CD8-positive, alpha-beta memory T cell (primary cell): ENCODE measurements at regions not wholly inside any gene's neighbourhood (a gene's known extent, or its start where the extent isn't known, plus 50 kb on each side); places are given as distances from the start of the nearest gene placed in this dataset.
"Not testable (repeated sequence)": the region's sequence is repeated elsewhere in the genome, so short reads cannot be mapped to it uniquely, and the experiment has no call there.

Source experiments
- CTCF ChIA-PET: fragments of 350-600 bp; sonication (Branson Sonifier 250); formaldehyde crosslinking; loops from one replicate; lab custom pipeline; 2021; ENCODE audit warnings: antibody characterized with exemption; lab: Charles Lee
- POLR2A ChIA-PET: fragments of 350-600 bp; sonication (Branson Sonifier 250); formaldehyde crosslinking; loops from one replicate; lab custom pipeline; 2021; ENCODE audit warnings: antibody characterized with exemption; lab: Charles Lee
- DNase-seq, 5 donors: peaks; one replicate each; pipeline versions ENCODE4 v3.0.0 to v3.0.0-alpha.2; 2020 to 2022; ENCODE audit warnings: mixed read lengths in 1 of 5
- H3K27ac ChIP-seq: one replicate; pipeline ENCODE4 v1.7.0; 2013; ENCODE audit warnings: low read depth, mild to moderate bottlenecking, low read length, moderate library complexity
- H3K27me3 ChIP-seq: 2 replicates; pipeline ENCODE4 v1.7.0; 2013; ENCODE audit warnings: low read length, mild to moderate bottlenecking; ENCODE audit not compliant: insufficient read depth, poor library complexity, severe bottlenecking
- H3K36me3 ChIP-seq: 2 replicates; pipeline ENCODE4 v1.7.0; 2013; ENCODE audit warnings: mild to moderate bottlenecking, low read length, moderate library complexity; ENCODE audit not compliant: insufficient read depth
- H3K4me1 ChIP-seq: 2 replicates; pipeline ENCODE4 v1.7.0; 2013; ENCODE audit warnings: mild to moderate bottlenecking, low read length, moderate library complexity; ENCODE audit not compliant: insufficient read depth
- H3K4me3 ChIP-seq: 2 replicates; pipeline ENCODE4 v1.7.0; 2013; ENCODE audit warnings: mild to moderate bottlenecking, low read length
- H3K9me3 ChIP-seq: 2 replicates; pipeline ENCODE4 v1.7.0; 2013; ENCODE audit warnings: mild to moderate bottlenecking, low read length
- H3K27ac Mint-ChIP-seq, 8 donors: one replicate each; pipeline ENCODE4 v1.8.0; 2020 to 2021; ENCODE audit warnings: mixed read lengths in 8 of 8, mild to moderate bottlenecking in 6 of 8, inconsistent platforms in 3 of 8, moderate library complexity in 3 of 8
- H3K27me3 Mint-ChIP-seq, 2 donors: one replicate each; pipeline ENCODE4 v1.8.0; 2020 to 2021; ENCODE audit warnings: mixed read lengths in 2 of 2, mild to moderate bottlenecking in 1 of 2, moderate library complexity in 1 of 2
- H3K36me3 Mint-ChIP-seq, 3 donors: one replicate each; pipeline ENCODE4 v1.8.0; 2020 to 2021; ENCODE audit warnings: mixed read lengths in 3 of 3, inconsistent platforms in 1 of 3, mild to moderate bottlenecking in 1 of 3
- H3K4me1 Mint-ChIP-seq, 3 donors: one replicate each; pipeline ENCODE4 v1.8.0; 2020 to 2021; ENCODE audit warnings: mixed read lengths in 3 of 3, inconsistent platforms in 1 of 3, mild to moderate bottlenecking in 1 of 3
- H3K4me3 Mint-ChIP-seq, 7 donors: one replicate each; pipeline ENCODE4 v1.8.0; 2020 to 2021; ENCODE audit warnings: mixed read lengths in 7 of 7, mild to moderate bottlenecking in 6 of 7, moderate library complexity in 4 of 7, inconsistent platforms in 2 of 7
- H3K9me3 Mint-ChIP-seq, 5 donors: one replicate each; pipeline ENCODE4 v1.8.0; 2020 to 2022; ENCODE audit warnings: mixed read lengths in 5 of 5, mild to moderate bottlenecking in 3 of 5, moderate library complexity in 2 of 5, inconsistent platforms in 1 of 5

DNA sequence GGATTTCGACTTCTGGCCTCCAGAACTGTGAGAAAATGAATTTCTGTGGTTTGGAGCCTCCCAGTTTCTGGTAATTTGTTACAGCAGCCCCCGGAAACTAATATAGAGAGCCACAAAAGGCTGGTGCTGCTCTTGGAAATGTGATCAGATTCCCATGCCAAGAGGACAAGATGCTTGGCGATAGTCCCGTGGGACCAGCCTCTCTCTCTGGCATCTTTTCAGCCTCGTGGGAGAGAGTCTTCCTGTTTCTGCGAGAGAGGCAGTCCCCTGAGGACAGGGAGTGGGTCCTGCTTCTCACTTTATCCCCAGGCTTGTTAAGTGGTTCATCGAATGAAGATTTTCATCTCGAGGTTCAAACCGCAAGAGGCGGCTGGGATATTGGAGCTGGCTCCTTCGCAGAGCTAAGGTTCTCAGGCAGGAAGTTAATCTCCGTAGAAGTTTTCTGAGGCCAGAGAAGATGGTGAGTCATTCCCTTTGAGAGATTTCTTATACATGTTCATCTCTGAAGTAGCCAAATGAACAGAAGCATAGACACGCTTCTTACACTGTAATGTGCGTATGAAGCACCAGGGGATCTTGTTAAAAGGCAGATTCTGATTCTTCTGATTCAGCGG is 211.6 kb upstream of the SDK2 start:
- no peak overlapping the region for H3K4me3 ChIP-seq
- no peak overlapping the region for H3K27ac Mint-ChIP-seq
- H3K4me1 Mint-ChIP-seq = peaks cover 0 to 5% (median 2%) of the 10 kb centered on the region in 3 donors
- no peak overlapping the region for H3K27ac ChIP-seq
- POLR2A ChIA-PET = no interaction called here
- CTCF ChIA-PET = no interaction called here
- no peaks in the 10 kb centered on the region for H3K27me3 ChIP-seq
- H3K36me3 Mint-ChIP-seq = no peaks in the 10 kb centered on the region
- H3K4me1 ChIP-seq = no peaks in the 10 kb centered on the region
- peaks cover 14 to 24% of the 10 kb centered on the region in 2 donors for H3K27me3 Mint-ChIP-seq
- no peaks in the 10 kb centered on the region for H3K36me3 ChIP-seq
- no peak overlapping the region for H3K4me3 Mint-ChIP-seq
- DNase-seq = no peak
- no peaks in the 10 kb centered on the region for H3K9me3 ChIP-seq
- peaks cover 0 to 2% (median 0%) of the 10 kb centered on the region in 5 donors for H3K9me3 Mint-ChIP-seq

DNA sequence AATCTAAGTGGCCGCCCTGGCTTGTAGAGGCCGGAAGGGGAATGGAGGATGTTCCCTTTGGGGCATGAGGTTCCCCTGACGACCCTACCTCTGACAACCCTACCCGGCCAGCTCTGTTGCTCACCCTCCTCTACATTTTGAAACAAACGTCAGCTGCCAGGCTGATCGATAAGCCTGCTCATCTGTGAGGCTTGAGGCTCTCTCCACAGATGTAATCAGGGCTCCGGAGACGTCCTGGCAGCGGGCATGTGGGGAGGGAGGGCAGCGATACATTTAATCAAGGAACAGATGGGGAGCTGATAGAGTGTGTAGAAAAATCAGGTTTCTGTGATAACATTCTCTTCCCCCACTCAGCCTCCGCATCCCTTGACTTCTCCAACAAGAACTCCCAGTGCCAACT is 212.3 kb upstream of the SDK2 start:
- Histone ChIP-seq H3K36me3 (no peaks in the 10 kb centered on the region), H3K27ac (no peak overlapping the region), H3K27me3 (no peaks in the 10 kb centered on the region), H3K9me3 (no peaks in the 10 kb centered on the region), H3K4me3 (no peak overlapping the region), H3K4me1 (no peaks in the 10 kb centered on the region)
- H3K4me3 Mint-ChIP-seq = no peak overlapping the region
- peaks cover 0 to under 1% (median 0%) of the 10 kb centered on the region in 3 donors for H3K4me1 Mint-ChIP-seq
- no peak for DNase-seq
- H3K27ac Mint-ChIP-seq = no peak overlapping the region
- POLR2A ChIA-PET = no interaction called here
- CTCF ChIA-PET = no interaction called here
- peaks cover 0 to 2% (median 0%) of the 10 kb centered on the region in 5 donors for H3K9me3 Mint-ChIP-seq
- peaks cover 14 to 24% of the 10 kb centered on the region in 2 donors for H3K27me3 Mint-ChIP-seq
- no peaks in the 10 kb centered on the region for H3K36me3 Mint-ChIP-seq

DNA sequence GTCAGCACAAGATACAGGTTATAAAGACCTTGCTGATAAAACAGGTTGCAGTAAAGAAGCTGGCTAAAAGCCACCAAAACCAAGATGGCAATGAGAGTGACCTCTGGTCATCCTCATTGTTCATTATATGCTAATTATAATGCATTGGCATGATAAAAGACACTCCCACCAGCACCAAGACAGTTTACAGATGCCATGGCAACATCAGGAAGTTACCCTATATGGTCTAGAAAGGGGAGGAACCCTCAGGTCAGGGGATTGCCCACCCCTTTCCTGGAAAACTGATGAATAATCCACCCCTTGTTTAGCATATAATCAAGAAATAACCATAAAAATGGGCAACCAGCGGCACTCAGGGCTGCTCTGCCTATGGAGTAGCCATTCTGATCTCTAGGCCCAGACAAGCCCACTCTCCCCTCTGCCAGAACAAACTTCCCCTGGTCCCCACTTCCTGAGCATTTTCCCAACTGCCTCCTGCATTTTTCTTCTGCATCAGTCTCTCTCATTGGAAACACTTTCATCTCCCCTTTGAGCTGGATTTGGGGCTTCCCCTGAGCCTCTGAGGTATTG is 215.3 kb upstream of the SDK2 start:
- H3K4me1 Mint-ChIP-seq, H3K9me3 ChIP-seq, H3K4me1 ChIP-seq, H3K36me3 Mint-ChIP-seq, DNase-seq, H3K27ac ChIP-seq, H3K36me3 ChIP-seq, H3K27ac Mint-ChIP-seq, H3K9me3 Mint-ChIP-seq, CTCF ChIA-PET, POLR2A ChIA-PET, H3K4me3 Mint-ChIP-seq, H3K27me3 ChIP-seq, H3K4me3 ChIP-seq: not testable (repeated sequence)
- H3K27me3 Mint-ChIP-seq = peaks cover 7 to 13% of the 10 kb centered on the region in 2 donors

DNA sequence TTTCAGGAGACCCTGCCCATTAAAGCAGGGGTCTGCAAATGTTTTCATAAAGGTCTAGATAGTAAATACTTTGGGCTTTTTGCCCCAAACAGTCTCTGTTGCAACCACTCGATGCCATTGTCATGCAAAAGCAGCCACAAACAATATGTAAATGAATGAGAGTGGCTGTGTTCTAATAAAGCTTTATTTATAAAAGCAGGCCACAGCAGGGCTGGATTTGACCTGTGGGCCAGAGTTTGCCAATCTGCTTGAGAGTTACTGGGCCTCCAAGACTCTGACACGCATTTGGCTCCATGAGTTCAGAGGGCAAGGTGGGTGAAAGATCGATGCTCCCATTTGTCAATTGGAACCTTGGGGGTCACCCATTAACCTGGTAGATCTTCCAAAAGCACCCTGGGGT is 217.3 kb upstream of the SDK2 start:
- ChIA-PET POLR2A (no interaction called here), CTCF (no interaction called here)
- Mint-ChIP-seq H3K4me3 (no peak overlapping the region), H3K27me3 (peaks cover 0 to 9% of the 10 kb centered on the region in 2 donors), H3K27ac (no peak overlapping the region), H3K4me1 (no peaks in the 10 kb centered on the region), H3K9me3 (no peaks in the 10 kb centered on the region), H3K36me3 (no peaks in the 10 kb centered on the region)
- Histone ChIP-seq H3K9me3 (no peaks in the 10 kb centered on the region), H3K4me1 (no peaks in the 10 kb centered on the region), H3K36me3 (no peaks in the 10 kb centered on the region), H3K27me3 (no peaks in the 10 kb centered on the region), H3K27ac (no peak overlapping the region), H3K4me3 (no peak overlapping the region)
- DNase-seq = no peak

DNA sequence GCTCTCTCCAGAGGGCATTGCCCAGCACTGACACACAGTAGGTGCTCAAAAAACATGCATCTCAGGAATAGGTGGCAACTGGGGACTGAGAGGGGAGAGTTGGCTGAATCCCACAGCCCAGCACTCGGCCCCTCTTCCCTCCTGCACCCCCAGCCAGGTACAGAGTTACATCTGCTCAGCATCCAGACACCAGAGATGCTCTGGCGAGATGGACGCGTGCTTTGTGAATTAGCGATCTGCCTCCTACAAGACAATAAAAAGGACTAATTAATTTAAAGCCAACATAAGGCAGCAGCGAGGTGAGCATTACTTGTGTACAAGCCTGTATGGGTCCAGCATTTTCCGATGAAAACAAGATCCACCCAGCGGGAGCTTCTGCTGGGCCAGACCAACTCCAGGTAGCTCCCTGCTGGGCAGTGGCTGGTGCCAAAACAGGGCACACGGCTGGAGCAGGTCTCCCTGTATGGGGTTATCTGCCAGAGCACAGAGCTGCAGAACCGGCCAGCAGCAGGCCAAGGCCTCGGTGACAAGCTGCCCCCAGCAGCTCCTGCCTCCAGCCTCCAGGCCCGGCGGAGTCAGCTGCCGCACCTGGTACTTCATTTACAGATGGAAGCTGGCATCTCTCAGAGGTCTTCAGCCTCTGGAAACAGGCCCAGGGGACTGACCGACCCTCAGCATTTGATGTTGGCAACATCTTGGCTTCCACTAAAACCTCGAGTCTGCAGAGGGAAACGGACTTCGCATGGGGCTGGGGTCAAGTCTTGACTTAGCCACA is 219.7 kb upstream of the SDK2 start:
- H3K27me3 ChIP-seq = no peaks in the 10 kb centered on the region
- no peaks in the 10 kb centered on the region for H3K4me1 ChIP-seq
- Mint-ChIP-seq H3K27ac (no peak overlapping the region), H3K4me1 (no peaks in the 10 kb centered on the region), H3K36me3 (no peaks in the 10 kb centered on the region), H3K4me3 (no peak overlapping the region), H3K27me3 (no peaks in the 10 kb centered on the region), H3K9me3 (no peaks in the 10 kb centered on the region)
- ChIA-PET POLR2A (no interaction called here), CTCF (no interaction called here)
- no peak for DNase-seq
- no peak overlapping the region for H3K4me3 ChIP-seq
- no peak overlapping the region for H3K27ac ChIP-seq
- H3K36me3 ChIP-seq = no peaks in the 10 kb centered on the region
- no peaks in the 10 kb centered on the region for H3K9me3 ChIP-seq

DNA sequence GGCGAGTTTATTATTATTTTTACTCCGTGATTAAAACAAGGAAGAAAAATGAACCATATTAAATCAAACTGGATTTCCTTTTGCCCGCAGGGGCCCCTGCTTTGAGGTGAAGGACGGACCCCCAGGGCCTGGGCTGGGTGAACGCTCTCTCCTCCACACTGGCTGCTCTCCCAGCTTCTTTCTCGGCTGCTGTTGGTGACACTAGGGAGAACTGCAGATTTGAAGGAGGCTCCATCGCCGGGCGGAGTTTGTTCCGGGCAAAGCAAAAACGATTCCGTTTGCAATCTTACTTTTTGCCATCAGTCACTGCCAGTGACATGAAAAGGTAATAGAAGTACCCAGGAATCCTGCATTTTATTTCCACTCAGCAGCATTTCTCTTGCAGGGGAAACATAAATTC is 221.6 kb upstream of the SDK2 start:
- Mint-ChIP-seq H3K36me3 (no peaks in the 10 kb centered on the region), H3K4me1 (no peaks in the 10 kb centered on the region), H3K4me3 (no peak overlapping the region), H3K27ac (no peak overlapping the region), H3K27me3 (no peaks in the 10 kb centered on the region), H3K9me3 (no peaks in the 10 kb centered on the region)
- POLR2A ChIA-PET = no interaction called here
- CTCF ChIA-PET = no interaction called here
- H3K27ac ChIP-seq = no peak overlapping the region
- no peaks in the 10 kb centered on the region for H3K36me3 ChIP-seq
- H3K27me3 ChIP-seq = no peaks in the 10 kb centered on the region
- H3K4me1 ChIP-seq = no peaks in the 10 kb centered on the region
- no peaks in the 10 kb centered on the region for H3K9me3 ChIP-seq
- no peak for DNase-seq
- no peak overlapping the region for H3K4me3 ChIP-seq

DNA sequence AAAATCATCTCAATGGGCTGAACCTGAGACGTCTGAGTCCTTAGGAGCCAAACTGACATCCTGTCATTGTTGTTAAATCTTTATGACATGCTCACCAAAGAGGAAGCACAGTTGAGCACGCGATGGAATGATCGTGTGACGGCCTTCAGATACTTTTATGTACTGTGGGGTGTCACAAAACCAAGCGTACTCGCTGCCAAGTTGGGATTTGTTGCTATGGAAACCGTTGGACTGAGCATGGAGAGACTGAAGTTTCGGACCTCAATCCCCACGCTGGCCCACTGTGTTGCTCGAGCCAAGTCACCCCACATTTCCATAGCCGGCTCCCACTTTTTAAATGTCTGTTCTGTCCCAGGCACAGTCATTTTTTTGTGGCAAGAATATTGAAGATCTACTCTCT is 222.8 kb upstream of the SDK2 start:
- Histone ChIP-seq H3K4me3 (no peak overlapping the region), H3K27ac (no peak overlapping the region), H3K9me3 (no peaks in the 10 kb centered on the region), H3K36me3 (no peaks in the 10 kb centered on the region), H3K4me1 (no peaks in the 10 kb centered on the region), H3K27me3 (no peaks in the 10 kb centered on the region)
- Mint-ChIP-seq H3K4me1 (no peaks in the 10 kb centered on the region), H3K27ac (no peak overlapping the region), H3K4me3 (no peak overlapping the region), H3K36me3 (no peaks in the 10 kb centered on the region), H3K9me3 (no peaks in the 10 kb centered on the region), H3K27me3 (peaks cover 4% of the 10 kb centered on the region in 2 donors)
- CTCF ChIA-PET = no interaction called here
- DNase-seq = no peak
- POLR2A ChIA-PET = no interaction called here

DNA sequence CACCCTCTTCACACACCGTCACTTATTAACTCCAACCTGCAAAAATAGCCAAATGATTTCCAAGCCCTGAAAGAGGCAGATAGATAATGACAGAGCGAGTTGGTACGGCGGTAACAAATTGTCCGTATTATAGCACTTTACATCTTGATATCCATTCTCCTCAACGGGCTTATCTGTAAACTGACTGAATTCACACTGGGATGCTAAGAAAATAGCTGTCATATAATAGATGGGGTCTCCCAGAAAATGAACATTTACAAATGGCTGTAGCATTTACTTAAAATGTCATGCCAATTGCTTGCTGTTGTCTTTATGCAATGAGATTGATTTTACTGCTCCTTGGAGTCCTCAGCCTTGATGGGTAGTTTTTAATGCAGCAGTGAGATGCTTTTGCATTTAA is 225.8 kb upstream of the SDK2 start:
- no peaks in the 10 kb centered on the region for H3K27me3 ChIP-seq
- Mint-ChIP-seq H3K36me3 (no peaks in the 10 kb centered on the region), H3K27me3 (peaks cover 4 to 8% of the 10 kb centered on the region in 2 donors), H3K27ac (no peak overlapping the region), H3K9me3 (no peaks in the 10 kb centered on the region), H3K4me3 (no peak overlapping the region), H3K4me1 (no peaks in the 10 kb centered on the region)
- H3K4me1 ChIP-seq = no peaks in the 10 kb centered on the region
- ChIA-PET POLR2A (no interaction called here), CTCF (no interaction called here)
- no peaks in the 10 kb centered on the region for H3K9me3 ChIP-seq
- no peak for DNase-seq
- no peak overlapping the region for H3K27ac ChIP-seq
- no peaks in the 10 kb centered on the region for H3K36me3 ChIP-seq
- no peak overlapping the region for H3K4me3 ChIP-seq
